GM12878 (cell line): ENCODE measurements at regions not wholly inside any gene's neighbourhood (a gene's known extent, or its start where the extent isn't known, plus 50 kb on each side); places are given as distances from the start of the nearest gene placed in this dataset.
A peak's percentile ranks its signal among the peaks of the same experiment; 100 is the strongest.

ENCODE experiments used
- ATAC-seq: fragments of 200-7000 bp; cut with Tn5 transposase; 3 replicates; pipeline ENCODE4 v1.9.1; 2020; ENCODE audit warnings: mild to moderate bottlenecking, moderate library complexity
- BruUV-seq: library from RNA; stranded (reverse); fragments of 400-500 nt; replicated peaks from 2 replicates; lab custom pipeline; 2021; lab: Mats Ljungman, UMichigan
- CTCF ChIA-PET: fragments of 300-600 bp; sonication (Branson Sonifier 250); formaldehyde crosslinking; extraction: SDS; loops from one replicate; lab custom pipeline; 2021; ENCODE audit warnings: inconsistent platforms; lab: Yijun Ruan, JAX
- POLR2A ChIA-PET: fragments of 350-600 bp; formaldehyde crosslinking; extraction: SDS; loops from one replicate; lab custom pipeline; 2021; ENCODE audit warnings: inconsistent platforms; lab: Charles Lee
- RAD21 ChIA-PET: fragments of 300-600 bp; sonication (Branson Sonifier 250); formaldehyde crosslinking; loops from one replicate; lab custom pipeline; 2023; ENCODE audit warnings: antibody characterized with exemption; ENCODE audit not compliant: unreplicated experiment; lab: Charles Lee
- SMC1A ChIA-PET: fragments of 300-600 bp; sonication (Branson Sonifier 250); formaldehyde crosslinking; loops from one replicate; lab custom pipeline; 2023; ENCODE audit not compliant: unreplicated experiment, uncharacterized antibody; lab: Charles Lee
- DNase-seq: peaks from one replicate; pipeline ENCODE4 v3.0.0-alpha.2; 2011; ENCODE audit warnings: low read depth, low spot score
- FAIRE-seq: peaks from 3 replicates; lab custom pipeline; 2011; peaks lifted over from hg19 to GRCh38; lab: Jason Lieb, UNC
- H2AFZ ChIP-seq: 2 replicates; pipeline ENCODE4 v1.6.0; 2011; ENCODE audit warnings: low read depth, low read length, control low read depth; ENCODE audit not compliant: control insufficient read depth
- H3K27ac ChIP-seq: 2 replicates; pipeline ENCODE4 v1.5.1; 2011; ENCODE audit warnings: control low read depth; ENCODE audit not compliant: control insufficient read depth, insufficient read depth
- H3K27me3 ChIP-seq, 2 experiments: replicated peaks in 1 of 2; 2 replicates each; pipeline versions ENCODE4 v1.6.0 to v1.6.1; 2011; ENCODE audit warnings: low read length in 1 of 2; ENCODE audit not compliant: control insufficient read depth in 2 of 2, insufficient read depth in 2 of 2
- H3K36me3 ChIP-seq, 2 experiments: 2 replicates each; pipeline ENCODE4 v1.5.1; 2011; ENCODE audit warnings: low read length in 1 of 2; ENCODE audit not compliant: control insufficient read depth in 2 of 2, insufficient read depth in 2 of 2
- H3K4me1 ChIP-seq: 2 replicates; pipeline ENCODE4 v1.6.1; 2011; ENCODE audit warnings: mild to moderate bottlenecking, low read length, moderate library complexity, mixed read lengths; ENCODE audit not compliant: control insufficient read depth, insufficient read depth
- H3K4me2 ChIP-seq: 2 replicates; pipeline ENCODE4 v1.6.0; 2011; ENCODE audit warnings: control low read depth; ENCODE audit not compliant: control insufficient read depth, insufficient read depth
- H3K4me3 ChIP-seq: fragments of 200-600 bp; sonication (generic); 2 replicates; pipeline ENCODE4 v1.5.1; 2016
- H3K79me2 ChIP-seq: 2 replicates; pipeline ENCODE4 v1.6.0; 2011; ENCODE audit warnings: low read length; ENCODE audit not compliant: control insufficient read depth, insufficient read depth
- H3K9ac ChIP-seq: 2 replicates; pipeline ENCODE4 v1.8.0; 2011; ENCODE audit warnings: low read length, control low read depth, mixed read lengths; ENCODE audit not compliant: control insufficient read depth, insufficient read depth
- H3K9me3 ChIP-seq: replicated peaks from 3 replicates; pipeline ENCODE4 v1.5.1; 2011; ENCODE audit warnings: mild to moderate bottlenecking, low read length; ENCODE audit not compliant: control insufficient read depth, insufficient read depth
- H4K20me1 ChIP-seq: 2 replicates; pipeline ENCODE4 v1.6.0; 2011; ENCODE audit not compliant: control insufficient read depth, insufficient read depth
- BHLHE40 ChIP-seq, 2 experiments: fragments of 450-650 bp in 1 of 2; IDR thresholded peaks; 2 replicates each; pipeline ENCODE4 v1.6.1; 2011 to 2017; ENCODE audit warnings: low read depth in 2 of 2, borderline replicate concordance in 1 of 2, improper control_type of control experiment in 1 of 2, low read length in 1 of 2, mild to moderate bottlenecking in 1 of 2
- BMI1 ChIP-seq: fragments of 450-650 bp; IDR thresholded peaks from 2 replicates; pipeline ENCODE4 v1.6.1; 2016; ENCODE audit warnings: mild to moderate bottlenecking, moderate library complexity, borderline replicate concordance
- CHD1 ChIP-seq: IDR thresholded peaks from 2 replicates; pipeline ENCODE4 v1.6.1; 2012; ENCODE audit warnings: low read depth, low read length, improper control_type of control experiment
- CHD4 ChIP-seq: fragments of 200-600 bp; sonication (generic); IDR thresholded peaks from 2 replicates; pipeline ENCODE4 v1.6.1; 2016; ENCODE audit warnings: mild to moderate bottlenecking
- FOS ChIP-seq: IDR thresholded peaks from 3 replicates; pipeline ENCODE4 v1.6.1; 2011; ENCODE audit warnings: borderline replicate concordance; ENCODE audit not compliant: insufficient read length; ENCODE audit errors: extremely low read depth
- LARP7 ChIP-seq: fragments of 450-650 bp; IDR thresholded peaks from 2 replicates; pipeline ENCODE4 v1.6.1; 2017; ENCODE audit warnings: mild to moderate bottlenecking
- NR2C1 ChIP-seq: fragments of 450-650 bp; IDR thresholded peaks from 2 replicates; pipeline ENCODE4 v1.6.1; 2017; ENCODE audit warnings: antibody characterized with exemption, mild to moderate bottlenecking, moderate library complexity
- PKNOX1 ChIP-seq: fragments of 450-650 bp; IDR thresholded peaks from 2 replicates; pipeline ENCODE4 v1.6.1; 2016; ENCODE audit warnings: mild to moderate bottlenecking
- RB1 ChIP-seq: fragments of 450-650 bp; formaldehyde crosslinking; IDR thresholded peaks from 2 replicates; pipeline ENCODE4 v1.6.1; 2017; ENCODE audit warnings: mild to moderate bottlenecking, borderline replicate concordance
- SMAD5 ChIP-seq: IDR thresholded peaks from 2 replicates; pipeline ENCODE4 v1.6.1; 2016; ENCODE audit warnings: antibody characterized with exemption, low read depth
- YY1 ChIP-seq: IDR thresholded peaks from 2 replicates; pipeline ENCODE4 v1.6.1; 2011; ENCODE audit warnings: low read depth, mild to moderate bottlenecking, low read length
- ZNF24 ChIP-seq: fragments of 450-650 bp; IDR thresholded peaks from 2 replicates; pipeline ENCODE4 v1.6.1; 2017; ENCODE audit warnings: antibody characterized with exemption, mild to moderate bottlenecking
- WGBS: methylation state at CpG from one replicate; pipeline ENCODE4 v1.1.6; 2016; ENCODE audit warnings: low lambda C conversion rate; ENCODE audit not compliant: insufficient replicate concordance, insufficient coverage; ENCODE audit errors: missing lambda C conversion rate; 5-methylcytosine and 5-hydroxymethylcytosine counted together
- in situ Hi-C: fragments of 300-500 bp; cut with MboI; formaldehyde crosslinking; loops from 9 replicates; pipeline ENCODE4 v1.14.3; 2018; ENCODE audit warnings: mixed read lengths
- intact Hi-C: fragments of 100-400 bp; cut with micrococcal nuclease; formaldehyde crosslinking; loops from one replicate; pipeline ENCODE4 v1.14.2; 2022; ENCODE audit not compliant: unreplicated experiment
- TF ChIP-seq, protein P1 (sequence below): fragments of 450-650 bp; IDR thresholded peaks from 2 replicates; pipeline ENCODE4 v1.6.1; 2017; ENCODE audit warnings: mild to moderate bottlenecking, low read depth, inconsistent platforms; ENCODE audit not compliant: poor library complexity, severe bottlenecking
- TF ChIP-seq, protein P2 (sequence below): fragments of 450-650 bp; IDR thresholded peaks from 2 replicates; pipeline ENCODE4 v1.6.1; 2017; ENCODE audit warnings: mild to moderate bottlenecking, moderate library complexity

GRCh38 chr2:61764035-61764800 lies 89.6 kb downstream of the FAM161A start (continued):
- no peak for TF ChIP-seq FOS
- TF ChIP-seq, protein P1, sequence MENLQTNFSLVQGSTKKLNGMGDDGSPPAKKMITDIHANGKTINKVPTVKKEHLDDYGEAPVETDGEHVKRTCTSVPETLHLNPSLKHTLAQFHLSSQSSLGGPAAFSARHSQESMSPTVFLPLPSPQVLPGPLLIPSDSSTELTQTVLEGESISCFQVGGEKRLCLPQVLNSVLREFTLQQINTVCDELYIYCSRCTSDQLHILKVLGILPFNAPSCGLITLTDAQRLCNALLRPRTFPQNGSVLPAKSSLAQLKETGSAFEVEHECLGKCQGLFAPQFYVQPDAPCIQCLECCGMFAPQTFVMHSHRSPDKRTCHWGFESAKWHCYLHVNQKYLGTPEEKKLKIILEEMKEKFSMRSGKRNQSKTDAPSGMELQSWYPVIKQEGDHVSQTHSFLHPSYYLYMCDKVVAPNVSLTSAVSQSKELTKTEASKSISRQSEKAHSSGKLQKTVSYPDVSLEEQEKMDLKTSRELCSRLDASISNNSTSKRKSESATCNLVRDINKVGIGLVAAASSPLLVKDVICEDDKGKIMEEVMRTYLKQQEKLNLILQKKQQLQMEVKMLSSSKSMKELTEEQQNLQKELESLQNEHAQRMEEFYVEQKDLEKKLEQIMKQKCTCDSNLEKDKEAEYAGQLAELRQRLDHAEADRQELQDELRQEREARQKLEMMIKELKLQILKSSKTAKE: peak; percentile 12
- TF ChIP-seq ZNF24: no peak
- TF ChIP-seq, all 136 proteins: peak for 64

DNA sequence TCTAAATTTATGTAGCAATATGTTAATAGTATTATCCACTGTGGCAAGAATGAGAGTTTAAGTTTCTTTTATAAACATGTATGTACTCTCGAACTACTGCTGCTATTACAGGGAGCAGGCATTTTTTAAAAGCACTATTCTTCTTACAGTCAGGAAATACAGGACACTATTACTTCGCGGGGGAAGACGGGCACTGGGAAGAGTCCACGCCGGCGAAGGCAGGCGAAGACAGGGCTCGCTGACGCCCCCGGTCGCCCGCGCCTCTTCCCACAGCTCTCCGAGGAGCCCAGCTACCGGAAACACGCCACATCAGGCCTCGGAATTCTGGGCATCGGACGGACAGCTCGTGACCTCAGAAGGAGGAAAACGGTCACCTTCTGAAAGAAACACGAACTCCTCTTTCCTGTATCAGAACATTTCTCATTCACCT lies 90.2 kb downstream of the FAM161A start:
- FAIRE-seq: no peak
- TF ChIP-seq, protein P2, sequence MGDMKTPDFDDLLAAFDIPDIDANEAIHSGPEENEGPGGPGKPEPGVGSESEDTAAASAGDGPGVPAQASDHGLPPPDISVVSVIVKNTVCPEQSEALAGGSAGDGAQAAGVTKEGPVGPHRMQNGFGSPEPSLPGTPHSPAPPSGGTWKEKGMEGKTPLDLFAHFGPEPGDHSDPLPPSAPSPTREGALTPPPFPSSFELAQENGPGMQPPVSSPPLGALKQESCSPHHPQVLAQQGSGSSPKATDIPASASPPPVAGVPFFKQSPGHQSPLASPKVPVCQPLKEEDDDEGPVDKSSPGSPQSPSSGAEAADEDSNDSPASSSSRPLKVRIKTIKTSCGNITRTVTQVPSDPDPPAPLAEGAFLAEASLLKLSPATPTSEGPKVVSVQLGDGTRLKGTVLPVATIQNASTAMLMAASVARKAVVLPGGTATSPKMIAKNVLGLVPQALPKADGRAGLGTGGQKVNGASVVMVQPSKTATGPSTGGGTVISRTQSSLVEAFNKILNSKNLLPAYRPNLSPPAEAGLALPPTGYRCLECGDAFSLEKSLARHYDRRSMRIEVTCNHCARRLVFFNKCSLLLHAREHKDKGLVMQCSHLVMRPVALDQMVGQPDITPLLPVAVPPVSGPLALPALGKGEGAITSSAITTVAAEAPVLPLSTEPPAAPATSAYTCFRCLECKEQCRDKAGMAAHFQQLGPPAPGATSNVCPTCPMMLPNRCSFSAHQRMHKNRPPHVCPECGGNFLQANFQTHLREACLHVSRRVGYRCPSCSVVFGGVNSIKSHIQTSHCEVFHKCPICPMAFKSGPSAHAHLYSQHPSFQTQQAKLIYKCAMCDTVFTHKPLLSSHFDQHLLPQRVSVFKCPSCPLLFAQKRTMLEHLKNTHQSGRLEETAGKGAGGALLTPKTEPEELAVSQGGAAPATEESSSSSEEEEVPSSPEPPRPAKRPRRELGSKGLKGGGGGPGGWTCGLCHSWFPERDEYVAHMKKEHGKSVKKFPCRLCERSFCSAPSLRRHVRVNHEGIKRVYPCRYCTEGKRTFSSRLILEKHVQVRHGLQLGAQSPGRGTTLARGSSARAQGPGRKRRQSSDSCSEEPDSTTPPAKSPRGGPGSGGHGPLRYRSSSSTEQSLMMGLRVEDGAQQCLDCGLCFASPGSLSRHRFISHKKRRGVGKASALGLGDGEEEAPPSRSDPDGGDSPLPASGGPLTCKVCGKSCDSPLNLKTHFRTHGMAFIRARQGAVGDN: 0 out of 2 replicates have a peak, but pooled peaks have one; percentile 37
- TF ChIP-seq YY1 (no peak), CHD1 (no peak), BHLHE40 (IDR thresholded peaks at IDR 0.05; ENCODE audit: borderline replicate concordance in 1 of 2, low read depth in 2 of 2, low read length in 1 of 2) (0 out of 4 replicates have a peak, but pooled peaks of 1 of the 2 experiments have one; percentile 14), CHD4 (no peak), LARP7 (peak; percentile 40), NR2C1 (no peak), BMI1 (no peak), RB1 (0 out of 2 replicates have a peak, but pooled peaks have one; percentile 26), SMAD5 (0 out of 2 replicates have a peak, but pooled peaks have one; percentile 6), PKNOX1 (no peak)

More for the DNA sequence above, 90.2 kb downstream of the FAM161A start:
- Histone ChIP-seq H3K36me3 (no peaks in the 10 kb centered on the region), H3K4me2 (peak overlapping the region; percentile 80), H3K4me3 (peak overlapping the region; percentile 71), H3K4me1 (peaks cover 4% of the 10 kb centered on the region), H3K27me3 (no peaks in the 10 kb centered on the region; a peak in 1 of 4 replicates), H4K20me1 (no peaks in the 10 kb centered on the region), H3K79me2 (peaks cover 4% of the 10 kb centered on the region), H3K9me3 (no peaks in the 10 kb centered on the region; the same call in 2 of the 3 replicates), H3K27ac (peak overlapping the region; percentile 96), H3K9ac (peak overlapping the region; percentile 86), H2AFZ (peak overlapping the region; percentile 80)
- intact Hi-C loops: loop anchor here (5.0 to 10.0 kb wide), 4 partner anchors 56 to 229 kb away; partner anchors contain the start of genes CCT4, FAM161A and XPO1
- TSS peak; percentile 98 for BruUV-seq
- POLR2A ChIA-PET: interaction anchor here (0.5 to 1.5 kb wide), 3 partner anchors 56 to 586 kb away, joined by 3 to 9 read pairs (median 7); no protein-coding TSS in a partner anchor
- CTCF ChIA-PET: interaction anchor here (1.1 to 1.2 kb wide), 2 partner anchors 69 to 105 kb away, joined by 4 to 7 read pairs; no protein-coding TSS in a partner anchor
- WGBS: under 1% methylated on average over 23 of the region's 23 CpGs
- RAD21 ChIA-PET: interaction anchor here (1.1 kb wide), 1 partner anchor 90 kb away, joined by 3 read pairs; the partner anchor contains the start of gene FAM161A
- DNase-seq (no peak), ATAC-seq (peak; percentile 24)
- in situ Hi-C loops: no loop called here
- SMC1A ChIA-PET: interaction anchor here (1.3 to 1.4 kb wide), 2 partner anchors 11 to 51 kb away, joined by 4 to 9 read pairs; no protein-coding TSS in a partner anchor
